GM12891 (cell line): ENCODE measurements at regions not wholly inside any gene's neighbourhood (a gene's known extent, or its start where the extent isn't known, plus 50 kb on each side); places are given as distances from the start of the nearest gene placed in this dataset.

Experiments used
- DNase-seq: peaks from one replicate; pipeline ENCODE4 v3.0.0; 2011; ENCODE audit warnings: low spot score; ENCODE audit not compliant: insufficient read length
- FAIRE-seq: peaks from 2 replicates; lab custom pipeline; 2011; peaks lifted over from hg19 to GRCh38; lab: Jason Lieb, UNC
- PAX5 ChIP-seq: IDR thresholded peaks from 2 replicates; pipeline ENCODE4 v1.6.1; 2011; ENCODE audit warnings: low read length, moderate library complexity, mild to moderate bottlenecking; ENCODE audit not compliant: insufficient read depth, severe bottlenecking
- POLR2A ChIP-seq: IDR thresholded peaks from 2 replicates; pipeline ENCODE4 v1.6.1; 2011; ENCODE audit warnings: low read depth, low read length, control low read depth
- POLR2AphosphoS5 ChIP-seq: IDR thresholded peaks from 2 replicates; pipeline ENCODE4 v1.6.1; 2011; ENCODE audit warnings: low read depth, low read length, control low read depth
- POU2F2 ChIP-seq: IDR thresholded peaks from 2 replicates; pipeline ENCODE4 v1.6.1; 2011; ENCODE audit warnings: low read depth, mild to moderate bottlenecking, control low read depth, low read length, moderate library complexity
- SPI1 ChIP-seq: IDR thresholded peaks from 2 replicates; pipeline ENCODE4 v1.6.1; 2011; ENCODE audit warnings: low read depth, low read length, control low read depth
- TAF1 ChIP-seq: IDR thresholded peaks from 2 replicates; pipeline ENCODE4 v1.6.1; 2011; ENCODE audit warnings: low read depth, low read length, control low read depth

DNA sequence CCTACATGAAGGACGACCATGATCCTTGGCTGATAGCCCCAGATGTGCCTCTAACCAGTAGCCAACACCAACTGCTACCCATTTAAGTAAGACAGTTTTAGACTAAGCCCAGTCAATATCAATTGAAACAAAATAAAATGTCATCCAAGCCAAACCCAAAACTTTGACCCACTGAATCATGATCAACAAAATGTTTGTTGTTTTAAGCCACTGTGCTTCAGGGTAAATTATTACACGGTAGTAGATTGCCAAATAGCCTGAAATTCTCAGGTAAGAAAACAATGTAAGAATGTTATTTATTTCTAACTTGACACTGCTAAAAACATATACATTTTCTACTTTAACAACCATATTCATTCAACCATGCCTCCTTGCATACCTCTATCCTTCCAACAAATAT, 105.5 kb upstream of the PAPPA start:
- no peak for DNase-seq
- no peak for FAIRE-seq
- no peak for TF ChIP-seq TAF1
- TF ChIP-seq POLR2A = no peak

GRCh38 chr9:116049456-116049855, 104.1 kb upstream of the PAPPA start:
- no peak for TF ChIP-seq POU2F2
- no peak for TF ChIP-seq POLR2A
- no peak for TF ChIP-seq SPI1
- TF ChIP-seq PAX5 = no peak
- TF ChIP-seq TAF1 = no peak
- no peak for TF ChIP-seq POLR2AphosphoS5
- DNase-seq = no peak
- no peak for FAIRE-seq

- no peak for DNase-seq
- TF ChIP-seq PAX5 (no peak), TAF1 (no peak), POU2F2 (no peak), POLR2AphosphoS5 (no peak), SPI1 (no peak), POLR2A (no peak)
- no peak for FAIRE-seq
Measured at GRCh38 chr9:116051528-116051927, 102.1 kb upstream of the PAPPA start.

- no peak for FAIRE-seq
- TF ChIP-seq TAF1 = no peak
- TF ChIP-seq POLR2A = no peak
- TF ChIP-seq POLR2AphosphoS5 = no peak
- no peak for TF ChIP-seq PAX5
- TF ChIP-seq SPI1 = no peak
- TF ChIP-seq POU2F2 = no peak
- DNase-seq = no peak
Measured at GRCh38 chr9:116055536-116055935, 98.1 kb upstream of the PAPPA start.

GRCh38 chr9:116057371-116057770, 96.2 kb upstream of the PAPPA start:
- DNase-seq = no peak
- TF ChIP-seq POU2F2 (no peak), POLR2AphosphoS5 (no peak), TAF1 (no peak), PAX5 (no peak), POLR2A (no peak), SPI1 (no peak)
- FAIRE-seq = no peak

DNA sequence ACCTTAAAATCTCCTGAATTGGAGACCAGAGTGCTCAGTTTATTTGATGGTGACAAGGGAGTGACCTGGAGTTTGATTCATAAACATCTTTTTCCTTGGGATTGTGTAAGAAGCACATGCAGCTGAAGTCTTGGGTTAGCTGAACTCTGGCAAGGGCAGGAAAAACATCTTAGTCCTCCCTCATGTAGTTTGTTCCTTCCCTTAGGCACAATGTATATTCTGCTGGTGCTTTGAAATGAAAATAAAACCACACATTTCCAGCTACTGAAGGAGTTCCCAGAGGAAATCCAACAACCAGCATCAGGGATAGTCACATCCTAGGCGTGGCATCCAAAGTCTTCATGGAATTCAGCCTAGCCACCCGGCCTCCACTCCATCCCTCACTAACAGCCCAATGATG, 95.2 kb upstream of the PAPPA start:
- DNase-seq (no peak), FAIRE-seq (no peak)
- TF ChIP-seq SPI1 = no peak
- TF ChIP-seq POLR2A = no peak
- no peak for TF ChIP-seq POLR2AphosphoS5
- no peak for TF ChIP-seq TAF1
- no peak for TF ChIP-seq POU2F2
- no peak for TF ChIP-seq PAX5

- TF ChIP-seq SPI1 (no peak), TAF1 (no peak), POU2F2 (no peak), POLR2AphosphoS5 (no peak), PAX5 (no peak), POLR2A (no peak)
- DNase-seq (no peak), FAIRE-seq (no peak)
Measured at GRCh38 chr9:116059466-116059865, 94.1 kb upstream of the PAPPA start.

- TF ChIP-seq TAF1 (no peak), PAX5 (no peak), POU2F2 (no peak), POLR2AphosphoS5 (no peak)
- DNase-seq (no peak), FAIRE-seq (no peak)
Measured at GRCh38 chr9:116060631-116061030, 93.0 kb upstream of the PAPPA start.

- TF ChIP-seq POLR2AphosphoS5 (no peak), SPI1 (no peak), TAF1 (no peak), POLR2A (no peak), POU2F2 (no peak), PAX5 (no peak)
- FAIRE-seq = no peak
Measured at GRCh38 chr9:116061546-116062205, 91.9 kb upstream of the PAPPA start.

GRCh38 chr9:116062206-116062550, 91.4 kb upstream of the PAPPA start:
- DNase-seq = no peak
- FAIRE-seq = no peak
- TF ChIP-seq POLR2AphosphoS5 = no peak
- no peak for TF ChIP-seq POU2F2
- TF ChIP-seq PAX5 = no peak
- TF ChIP-seq TAF1 = no peak
- TF ChIP-seq SPI1 = no peak
- no peak for TF ChIP-seq POLR2A

More at GRCh38 chr9:116061546-116062205, 91.9 kb upstream of the PAPPA start:
- DNase-seq = no peak

- TF ChIP-seq SPI1 = no peak
- DNase-seq (no peak), FAIRE-seq (no peak)
Measured at GRCh38 chr9:116064970-116065369, 88.6 kb upstream of the PAPPA start.
